DMS153 treated with DMSO at 0.1 percent for 48 hours (cell line): ENCODE measurements at regions not wholly inside any gene's neighbourhood (a gene's known extent, or its start where the extent isn't known, plus 50 kb on each side); places are given as distances from the start of the nearest gene placed in this dataset.
"Not testable (repeated sequence)": the region's sequence is repeated elsewhere in the genome, so short reads cannot be mapped to it uniquely, and the experiment has no call there.

ENCODE experiments used
- DNase-seq: peaks from one replicate; lab custom pipeline; 2025; ENCODE audit not compliant: unreplicated experiment; lab: John Stamatoyannopoulos, UW

GRCh38 chr4:124833831-124834505 is 121.4 kb upstream of the ANKRD50 start:
- DNase-seq, result no peak

GRCh38 chr4:124828382-124828781 is 115.8 kb upstream of the ANKRD50 start:
- DNase-seq, result no peak

- no peak for DNase-seq
These were observed 105.0 kb upstream of the ANKRD50 start for GRCh38 chr4:124817531-124817930.

- not testable (repeated sequence) for DNase-seq
These were observed 99.7 kb upstream of the ANKRD50 start for GRCh38 chr4:124812203-124812602.

- no peak for DNase-seq
These were observed 98.3 kb upstream of the ANKRD50 start for GRCh38 chr4:124810827-124811226.

- DNase-seq, result no peak
These were observed 94.9 kb upstream of the ANKRD50 start for GRCh38 chr4:124807421-124807820.

GRCh38 chr4:124806403-124806802 is 93.9 kb upstream of the ANKRD50 start:
- DNase-seq, result no peak

- no peak for DNase-seq
These were observed 92.1 kb upstream of the ANKRD50 start for GRCh38 chr4:124804584-124804983.

- no peak for DNase-seq
These were observed 91.5 kb upstream of the ANKRD50 start for GRCh38 chr4:124804041-124804440.

- no peak for DNase-seq
These were observed 91.1 kb upstream of the ANKRD50 start for GRCh38 chr4:124803641-124804040.

GRCh38 chr4:124803026-124803425 is 90.5 kb upstream of the ANKRD50 start:
- no peak for DNase-seq

- no peak for DNase-seq
These were observed 84.7 kb upstream of the ANKRD50 start for GRCh38 chr4:124797223-124797622.

- no peak for DNase-seq
These were observed 77.9 kb upstream of the ANKRD50 start for GRCh38 chr4:124790471-124790870.

- no peak for DNase-seq
These were observed 74.1 kb upstream of the ANKRD50 start for GRCh38 chr4:124786634-124787033.

GRCh38 chr4:124785645-124786044 is 73.1 kb upstream of the ANKRD50 start:
- no peak for DNase-seq

GRCh38 chr4:124783847-124784246 is 71.3 kb upstream of the ANKRD50 start:
- DNase-seq, result no peak

GRCh38 chr4:124777007-124777406 is 64.5 kb upstream of the ANKRD50 start:
- DNase-seq, result no peak

- no peak for DNase-seq
These were observed 56.2 kb upstream of the ANKRD50 start for GRCh38 chr4:124768596-124769365.

- DNase-seq, result no peak
These were observed 50.4 kb upstream of the ANKRD50 start for GRCh38 chr4:124762956-124763355.
